ENCODE measurements at regions not wholly inside any gene's neighbourhood (a gene's known extent, or its start where the extent isn't known, plus 50 kb on each side); places are given as distances from the start of the nearest gene placed in this dataset.

GRCh38 chr4:132396636-132397035, 752.5 kb upstream of the PCDH10 start:
- TF ChIP-seq CTCF (IDR thresholded peaks at IDR 0.05) (no peak), POLR2A (IDR thresholded peaks at IDR 0.05) (no peak)

Measured in Peyer's patch (tissue), 4 donors.